NCI-H524 treated with DMSO at 0.1 percent for 48 hours (cell line): ENCODE measurements at regions not wholly inside any gene's neighbourhood (a gene's known extent, or its start where the extent isn't known, plus 50 kb on each side); places are given as distances from the start of the nearest gene placed in this dataset.
"Not testable (repeated sequence)": the region's sequence is repeated elsewhere in the genome, so short reads cannot be mapped to it uniquely, and the experiment has no call there.

ENCODE experiments used
- DNase-seq: peaks from one replicate; lab custom pipeline; 2025; lab: John Stamatoyannopoulos, UW

GRCh38 chr6:145158636-145159035, 576.7 kb downstream of the EPM2A start:
- not testable (repeated sequence) for DNase-seq

DNA sequence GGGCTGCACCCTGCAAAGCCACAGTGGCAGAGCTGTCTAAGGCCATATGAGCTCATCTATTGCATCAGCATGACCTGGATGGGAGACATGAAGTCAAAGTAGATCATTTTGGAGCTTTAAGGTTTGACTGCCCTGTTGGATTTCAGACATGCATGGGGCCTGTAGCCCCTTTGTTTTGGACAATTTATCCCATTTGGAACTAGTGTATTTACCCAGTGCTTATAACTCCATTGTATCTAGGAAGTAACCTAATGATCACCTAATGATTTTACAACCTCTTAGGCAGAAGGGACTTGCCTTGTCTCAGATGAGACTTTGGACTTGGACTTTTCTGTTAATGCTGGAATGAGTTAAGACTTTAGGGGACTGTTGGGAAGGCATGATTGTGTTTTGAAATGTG, 575.4 kb downstream of the EPM2A start:
- DNase-seq, result no peak

DNA sequence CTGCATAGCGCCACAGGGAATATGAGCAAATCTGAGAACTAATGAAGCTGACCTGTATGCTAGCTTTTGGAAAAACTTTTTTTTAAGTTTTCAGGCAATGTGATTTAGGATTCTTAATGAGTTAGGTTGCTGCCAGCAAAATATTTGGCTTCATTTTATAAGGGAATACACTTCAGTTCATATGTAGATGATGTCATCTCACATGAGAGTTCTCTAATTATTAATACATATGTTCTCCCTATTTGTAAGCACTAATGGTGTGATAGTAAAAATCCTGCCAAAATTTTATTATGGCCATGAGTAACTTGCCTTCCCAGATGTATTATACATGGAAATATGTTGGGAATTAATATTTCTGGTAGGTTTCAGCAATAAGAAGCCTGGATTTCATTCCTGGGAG, 573.8 kb downstream of the EPM2A start:
- DNase-seq, result no peak

DNA sequence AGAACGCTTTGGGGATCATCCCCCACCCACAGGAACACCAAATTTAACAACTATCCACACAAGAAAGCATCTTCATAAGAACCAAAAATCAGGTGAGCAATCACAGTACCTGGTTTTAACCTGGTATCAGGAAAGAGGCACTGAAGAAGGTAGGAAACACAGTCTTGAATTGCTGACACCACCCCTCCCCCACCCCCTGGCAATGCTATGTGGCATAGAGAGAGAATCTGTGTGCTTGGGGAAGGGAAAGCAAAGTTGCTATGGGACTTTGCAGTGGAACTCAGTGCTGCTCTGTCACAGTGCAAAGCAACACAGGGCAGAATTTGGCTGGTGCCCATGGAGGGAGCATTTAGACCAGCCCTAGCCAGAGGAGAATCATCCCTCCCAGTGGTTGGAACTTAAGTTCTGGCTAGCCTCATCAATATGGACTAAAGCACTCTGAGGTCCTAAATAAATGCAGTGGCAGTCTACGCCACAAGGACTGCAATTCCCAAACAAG, 565.5 kb downstream of the EPM2A start:
- DNase-seq, result no peak

DNA sequence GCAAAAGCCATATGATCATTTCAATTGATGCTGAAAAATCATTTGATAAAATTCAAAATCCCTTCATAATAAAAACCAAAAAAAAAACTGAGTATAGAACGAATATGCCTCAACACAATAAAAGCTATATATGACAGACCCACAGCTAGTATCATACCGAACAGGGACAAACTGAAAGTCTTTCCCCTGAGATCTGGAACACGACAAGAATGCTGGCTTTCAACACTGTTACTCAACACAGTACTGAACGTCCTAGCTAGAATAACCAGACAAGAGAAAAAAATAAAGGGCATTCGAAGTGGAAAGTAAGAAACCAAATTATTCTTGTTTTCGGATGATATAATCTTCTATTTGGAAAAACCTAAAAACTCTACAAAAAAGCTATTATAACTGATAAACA, 559.9 kb downstream of the EPM2A start:
- no peak for DNase-seq

DNA sequence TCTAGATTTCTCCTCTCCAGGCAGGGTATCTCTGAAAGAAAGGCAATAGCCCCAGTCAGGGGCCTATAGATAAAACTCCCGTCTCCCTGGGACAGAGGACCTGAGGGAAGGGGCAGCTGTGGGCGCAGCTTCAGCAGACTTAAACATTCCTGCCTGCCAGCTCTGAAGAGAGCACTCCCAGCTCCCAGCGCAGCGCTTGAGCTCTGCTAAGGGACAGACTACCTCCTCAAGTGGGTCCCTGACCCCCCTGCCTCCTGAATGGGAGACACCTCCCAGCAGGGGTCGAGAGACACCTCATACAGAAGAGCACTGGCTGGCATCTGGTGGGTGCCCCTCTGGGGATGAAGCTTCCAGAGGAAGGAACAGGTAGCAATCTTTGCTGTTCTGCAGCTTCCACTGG, 556.9 kb downstream of the EPM2A start:
- no peak for DNase-seq

- no peak for DNase-seq
These were observed 547.7 kb downstream of the EPM2A start for GRCh38 chr6:145187491-145188206.

- no peak for DNase-seq
These were observed 545.5 kb downstream of the EPM2A start for GRCh38 chr6:145189836-145190235.

GRCh38 chr6:145194389-145194788, 540.9 kb downstream of the EPM2A start:
- DNase-seq, result no peak

GRCh38 chr6:145199961-145200360, 535.4 kb downstream of the EPM2A start:
- no peak for DNase-seq

- DNase-seq, result no peak
These were observed 531.0 kb downstream of the EPM2A start for GRCh38 chr6:145204301-145204700.

GRCh38 chr6:145206247-145206907, 528.9 kb downstream of the EPM2A start:
- no peak for DNase-seq

DNA sequence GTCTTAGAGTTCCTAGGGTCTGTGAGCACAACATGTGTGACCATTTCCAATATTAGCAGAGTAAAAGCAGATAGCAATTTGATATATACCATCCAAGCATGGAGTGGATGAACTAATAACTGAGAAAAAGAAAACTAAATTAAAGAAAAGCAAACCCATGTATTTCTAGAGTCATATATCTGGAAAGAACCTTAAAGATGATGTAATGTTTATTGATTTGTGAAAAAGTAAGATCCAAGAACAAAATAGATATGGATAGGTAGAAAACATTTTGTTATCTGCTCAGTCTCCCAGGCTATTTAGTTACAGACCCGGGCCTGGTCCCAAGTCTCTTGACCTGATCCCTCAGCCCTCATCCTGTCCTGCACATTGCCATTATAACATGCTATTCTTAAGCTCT, 526.8 kb downstream of the EPM2A start:
- DNase-seq, result no peak

DNA sequence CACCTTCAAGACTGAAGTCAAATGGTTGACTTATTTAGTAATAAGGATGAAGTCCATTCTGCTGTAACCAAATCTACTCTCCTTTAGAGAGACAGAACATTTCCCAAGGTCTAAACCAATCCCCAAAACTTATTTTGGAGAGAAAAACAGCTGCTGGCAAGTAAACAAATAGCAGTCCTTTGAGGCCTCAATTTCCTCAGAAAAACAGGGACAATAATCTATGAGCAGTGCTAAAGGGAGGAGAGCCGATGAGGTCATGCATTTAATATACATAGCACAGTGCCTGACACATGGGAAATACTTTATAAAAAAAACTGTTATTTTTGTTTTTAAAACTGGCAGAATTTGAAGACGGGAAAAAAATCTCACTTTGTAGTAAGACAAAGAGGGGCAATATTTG, 526.0 kb downstream of the EPM2A start:
- DNase-seq, result no peak

GRCh38 chr6:145212813-145213212, 522.5 kb downstream of the EPM2A start:
- no peak for DNase-seq

DNA sequence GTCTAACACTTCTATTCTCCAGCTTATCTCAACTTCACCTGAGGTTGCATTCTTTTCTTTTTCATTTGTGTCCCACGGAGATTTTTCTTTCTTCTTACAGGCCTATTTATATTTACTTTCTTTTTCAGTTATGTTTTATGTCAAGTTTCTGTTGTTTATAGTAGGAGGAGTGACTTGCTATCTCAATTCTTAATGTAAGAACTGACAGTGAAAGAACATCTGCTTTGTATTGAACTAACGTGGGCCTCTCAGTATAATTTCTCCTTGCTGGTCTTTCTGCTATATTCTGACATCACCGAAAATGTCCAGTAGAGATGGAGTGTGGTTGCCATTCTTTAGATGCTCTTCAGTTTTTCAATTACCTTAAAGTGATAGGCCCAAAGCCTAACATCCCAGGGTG, 521.7 kb downstream of the EPM2A start:
- no peak for DNase-seq

DNA sequence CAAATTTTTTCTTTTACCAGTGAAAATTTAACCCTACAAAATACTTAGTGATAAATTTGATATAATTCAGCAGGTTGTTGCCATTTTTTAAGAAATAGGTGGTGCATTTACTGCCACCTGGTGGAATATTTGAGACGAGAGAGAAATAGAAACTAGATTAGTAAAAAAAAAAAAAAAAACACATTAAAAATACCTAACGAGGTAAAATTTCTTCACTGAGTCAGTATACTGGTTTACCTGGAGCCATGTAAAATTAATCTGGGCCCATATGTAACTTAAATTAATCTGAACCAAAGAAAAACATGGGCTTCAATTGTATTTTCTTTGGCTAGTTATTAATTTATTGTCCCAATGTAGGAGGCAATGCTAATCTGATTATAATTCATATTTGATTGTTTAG, 520.8 kb downstream of the EPM2A start:
- DNase-seq, result no peak

DNA sequence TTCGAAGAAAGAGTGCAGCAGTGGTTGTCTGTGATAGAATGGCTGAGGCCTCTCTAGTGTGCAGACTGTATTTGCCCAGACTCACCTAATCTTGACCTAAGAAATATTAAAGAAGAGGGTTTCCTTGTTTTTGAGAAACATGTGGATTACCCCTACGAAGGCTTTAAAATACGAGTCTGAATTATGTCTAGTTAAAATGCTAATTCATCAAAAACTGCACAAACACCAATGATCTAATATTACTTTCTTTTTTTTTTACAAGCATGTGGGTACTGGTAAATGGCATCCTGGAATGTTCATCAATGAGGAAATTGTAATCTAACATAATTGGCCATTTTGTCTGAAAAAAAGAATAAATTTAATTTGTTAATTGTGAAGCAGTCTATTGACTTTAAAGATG, 510.9 kb downstream of the EPM2A start:
- DNase-seq, result no peak

- DNase-seq, result no peak
These were observed 509.8 kb downstream of the EPM2A start for GRCh38 chr6:145225500-145225899.

GRCh38 chr6:145227593-145227992, 507.7 kb downstream of the EPM2A start:
- no peak for DNase-seq

GRCh38 chr6:145228962-145229582, 506.2 kb downstream of the EPM2A start:
- DNase-seq, result no peak

DNA sequence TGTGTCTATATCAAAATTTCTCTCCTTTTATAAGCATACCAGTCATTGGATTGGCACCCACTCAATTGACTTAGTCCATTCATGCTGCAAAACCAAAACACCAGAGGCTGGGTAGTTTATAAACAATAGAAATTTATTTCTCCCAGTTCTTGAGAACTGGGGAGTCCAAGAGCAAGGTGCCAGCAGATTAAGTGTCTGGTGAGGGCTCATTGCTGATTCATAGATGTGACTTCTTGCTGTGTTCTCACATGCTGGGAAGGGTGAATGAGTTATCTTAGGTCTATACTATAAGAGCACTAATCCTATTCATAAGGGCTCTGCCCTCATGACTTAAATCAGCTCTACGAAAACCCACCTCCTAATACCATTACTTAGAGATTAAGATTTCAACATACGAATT, 501.4 kb downstream of the EPM2A start:
- DNase-seq, result no peak

DNA sequence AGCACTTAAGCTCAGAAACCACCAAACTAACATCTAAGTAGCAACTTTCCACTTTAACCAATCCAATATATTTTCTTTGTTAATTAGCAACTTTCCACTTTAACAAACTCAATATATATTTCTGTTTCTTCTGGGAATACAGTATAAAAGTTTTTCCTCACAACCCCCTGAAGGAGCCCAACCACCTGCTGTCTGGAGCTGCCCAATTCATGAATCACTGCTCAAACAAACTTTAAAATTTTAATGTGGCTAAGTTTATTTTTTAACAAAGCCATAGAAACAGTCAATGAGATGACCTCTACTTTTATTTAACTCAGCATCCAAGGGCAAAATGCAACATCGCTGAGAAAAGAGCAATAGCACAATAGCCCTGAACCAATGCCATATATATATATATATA, 500.1 kb downstream of the EPM2A start:
- no peak for DNase-seq
